NCI-H2171 (cell line): ENCODE measurements at regions not wholly inside any gene's neighbourhood (a gene's known extent, or its start where the extent isn't known, plus 50 kb on each side); places are given as distances from the start of the nearest gene placed in this dataset.

ENCODE experiments used
- DNase-seq: peaks from one replicate; lab custom pipeline; 2025; lab: John Stamatoyannopoulos, UW

GRCh38 chr5:56545016-56545415 lies 270.3 kb upstream of the MAP3K1 start:
- DNase-seq, result no peak

DNA sequence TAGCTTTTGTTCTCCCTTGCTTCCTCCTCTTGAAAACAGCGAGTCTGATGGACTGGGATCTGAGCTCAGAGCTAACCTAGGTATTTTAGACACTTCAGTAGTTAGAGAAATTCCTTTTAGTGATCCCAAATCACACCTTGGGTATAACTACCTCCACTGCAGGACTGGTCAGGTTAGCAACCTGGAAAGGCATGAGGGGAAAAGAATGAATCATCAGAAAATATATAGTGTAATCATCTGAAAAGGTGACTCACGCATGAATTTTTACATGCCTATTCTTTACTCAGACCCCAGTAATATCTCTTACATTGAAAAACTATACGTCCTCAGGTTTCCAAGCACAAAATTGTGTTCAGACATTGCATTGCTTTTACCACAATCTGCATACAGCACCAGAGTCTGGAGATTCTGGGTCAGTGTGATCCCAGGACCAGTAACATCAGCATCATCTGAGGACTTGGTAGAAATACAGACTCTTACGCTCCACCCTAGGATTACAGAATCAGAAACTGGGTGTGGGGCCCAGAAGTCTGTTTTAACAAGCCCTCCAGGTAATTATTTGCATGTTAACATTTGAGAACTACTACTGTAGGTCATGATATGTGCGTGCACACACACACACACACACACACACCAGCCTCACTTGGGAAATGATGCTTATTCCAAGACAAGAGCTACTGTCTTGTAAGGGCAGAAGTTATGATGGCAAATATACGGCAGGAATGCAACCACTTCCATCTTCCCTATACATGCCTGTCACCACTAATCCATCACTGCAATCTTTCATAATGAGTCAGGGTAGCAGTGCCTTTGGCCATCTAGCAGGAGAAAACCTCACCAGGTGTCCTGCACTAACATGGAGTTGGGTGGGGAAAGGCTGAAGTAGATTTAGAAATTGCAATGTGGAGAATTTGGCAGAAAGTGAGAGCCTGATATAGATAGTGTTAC lies 271.6 kb upstream of the MAP3K1 start:
- DNase-seq, result no peak

GRCh38 chr5:56540266-56540665 lies 275.1 kb upstream of the MAP3K1 start:
- DNase-seq, result no peak

- DNase-seq, result no peak
These were observed 276.8 kb upstream of the MAP3K1 start for GRCh38 chr5:56538580-56538979.

GRCh38 chr5:56535347-56535746 lies 280.0 kb upstream of the MAP3K1 start:
- no peak for DNase-seq

DNA sequence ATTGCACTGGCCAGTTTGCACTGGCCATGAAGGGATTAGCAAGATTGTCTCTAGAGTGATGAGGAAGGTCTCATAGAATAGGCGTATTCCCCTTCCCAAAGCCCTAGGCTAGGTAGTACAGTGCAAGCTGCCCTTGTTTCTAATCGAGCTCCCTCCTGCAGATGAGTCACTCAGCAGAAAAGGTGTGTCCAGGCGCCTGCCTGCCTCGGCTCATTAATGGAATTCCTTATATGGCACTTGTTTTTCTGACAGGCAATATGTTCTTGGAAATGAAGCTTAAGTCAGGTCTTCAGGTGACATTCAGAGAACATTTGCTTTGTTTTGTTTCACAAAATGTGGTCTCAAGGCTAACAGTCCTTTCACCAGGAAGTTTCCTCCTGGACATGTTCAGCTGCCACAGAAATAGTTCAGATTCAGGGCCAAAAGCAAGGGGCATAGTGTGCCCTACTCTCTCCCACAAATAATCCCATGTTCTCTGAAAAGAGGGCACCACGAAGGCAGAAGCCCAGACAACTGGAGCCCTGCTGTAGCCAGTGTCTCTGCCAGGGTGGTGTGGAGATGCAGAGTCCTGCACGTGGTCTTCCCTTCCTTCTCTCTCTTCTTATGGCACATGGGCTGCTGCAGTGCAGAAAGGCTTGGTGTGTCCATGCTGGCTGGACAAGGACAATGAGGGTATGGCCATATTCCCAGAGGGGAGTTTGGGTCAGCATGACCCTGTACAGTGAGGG lies 281.1 kb upstream of the MAP3K1 start:
- peak; percentile 7 for DNase-seq

- no peak for DNase-seq
These were observed 282.9 kb upstream of the MAP3K1 start for GRCh38 chr5:56532466-56532865.

- no peak for DNase-seq
These were observed 284.7 kb upstream of the MAP3K1 start for GRCh38 chr5:56530626-56531138.

GRCh38 chr5:56529666-56530430 lies 285.5 kb upstream of the MAP3K1 start:
- no peak for DNase-seq

DNA sequence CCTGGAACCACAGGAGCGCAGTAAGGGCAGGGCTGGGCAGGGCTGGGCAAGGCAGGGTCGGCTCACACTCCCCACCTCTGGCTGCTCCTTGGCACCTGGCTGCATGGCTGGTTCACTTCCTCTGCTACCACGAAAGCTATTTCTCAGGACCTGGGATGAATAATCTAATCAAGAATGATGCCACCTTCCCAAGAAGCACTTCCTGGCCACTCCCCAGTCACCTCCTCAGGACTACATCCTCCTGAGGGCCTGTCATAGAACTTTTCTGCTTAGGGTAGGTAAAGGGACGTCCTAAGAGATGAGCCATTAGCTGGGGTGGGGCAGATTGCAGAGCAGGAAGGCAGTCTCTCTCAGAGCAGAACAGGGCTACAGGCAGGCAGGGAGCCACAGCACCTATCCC lies 288.2 kb upstream of the MAP3K1 start:
- DNase-seq, result no peak

DNA sequence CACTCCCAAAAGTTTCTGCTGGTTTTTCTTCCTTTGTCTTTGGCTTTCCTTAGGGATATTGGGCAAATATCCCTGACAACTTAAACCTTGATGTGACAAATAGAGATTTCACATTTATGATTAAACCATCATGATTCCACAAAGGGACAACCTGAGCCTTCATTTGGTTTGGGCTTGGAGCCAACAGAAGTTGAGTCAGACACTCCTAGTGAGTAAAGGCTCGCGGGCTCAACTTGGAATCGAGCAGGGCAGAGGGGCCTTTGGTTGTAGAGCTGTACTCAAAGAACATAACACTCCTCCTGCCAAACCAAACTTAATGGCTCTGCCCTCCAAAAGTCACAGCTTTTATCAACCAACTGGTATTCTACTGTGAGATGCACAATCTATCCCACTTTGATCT lies 290.2 kb upstream of the MAP3K1 start:
- DNase-seq, result no peak

GRCh38 chr5:56523790-56524575 lies 290.9 kb upstream of the ANKRD55 start:
- no peak for DNase-seq

- no peak for DNase-seq
These were observed 289.8 kb upstream of the ANKRD55 start for GRCh38 chr5:56522960-56523359.

DNA sequence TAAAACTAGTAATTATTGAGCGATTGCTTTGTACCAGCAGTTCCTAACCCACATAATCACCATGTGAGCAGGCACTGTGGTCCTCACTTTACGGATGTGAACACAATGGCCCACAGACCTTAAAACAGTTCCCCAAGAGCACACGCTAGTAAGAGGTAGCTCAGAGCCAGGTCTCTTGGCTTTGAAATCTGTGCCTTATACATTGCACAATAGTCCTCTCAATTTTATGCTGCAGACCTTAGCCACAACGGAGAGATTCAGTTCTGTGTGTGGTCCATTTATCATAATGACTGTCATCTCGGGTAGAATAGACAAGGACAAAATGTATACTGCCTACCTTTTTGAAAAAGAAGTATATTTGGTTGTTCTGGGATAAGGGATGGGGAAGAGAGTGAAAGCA lies 289.0 kb upstream of the ANKRD55 start:
- DNase-seq, result no peak

DNA sequence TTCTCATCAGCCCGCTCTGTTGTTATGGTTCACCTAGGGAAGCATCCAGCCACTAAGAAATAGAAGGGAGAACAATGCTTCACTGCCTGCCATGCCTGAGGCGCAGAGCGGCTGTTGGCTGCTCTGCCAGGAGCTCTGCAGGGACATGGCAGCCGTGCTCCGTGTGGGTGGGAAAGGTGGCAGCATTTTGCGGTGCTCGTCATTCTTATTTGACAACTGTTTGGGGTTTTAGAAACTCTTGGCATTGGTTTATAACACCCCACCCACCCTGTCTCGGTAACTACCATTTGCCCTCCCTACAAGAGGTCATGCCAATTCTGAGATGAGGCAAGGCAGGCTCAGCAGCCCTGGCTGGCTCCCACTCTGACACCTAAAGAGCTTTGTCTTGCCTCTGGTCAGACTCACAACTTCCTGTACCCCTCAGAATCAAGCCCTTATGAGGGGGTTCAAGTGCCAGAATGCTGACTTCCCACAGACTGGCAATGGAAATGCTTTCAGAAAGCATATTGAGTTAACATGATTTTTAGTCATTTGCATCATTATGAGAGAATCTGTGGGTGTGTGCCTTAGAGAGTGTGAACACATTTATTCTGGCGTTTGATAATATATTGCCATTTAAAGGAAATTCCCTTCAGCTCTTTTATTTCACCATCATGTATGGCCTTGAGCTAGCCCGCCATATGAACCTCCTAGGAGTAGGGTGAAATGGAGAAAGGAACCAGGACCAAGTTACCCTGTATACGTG lies 288.0 kb upstream of the ANKRD55 start:
- DNase-seq, result no peak

- no peak for DNase-seq
These were observed 285.7 kb upstream of the ANKRD55 start for GRCh38 chr5:56518820-56519219.

DNA sequence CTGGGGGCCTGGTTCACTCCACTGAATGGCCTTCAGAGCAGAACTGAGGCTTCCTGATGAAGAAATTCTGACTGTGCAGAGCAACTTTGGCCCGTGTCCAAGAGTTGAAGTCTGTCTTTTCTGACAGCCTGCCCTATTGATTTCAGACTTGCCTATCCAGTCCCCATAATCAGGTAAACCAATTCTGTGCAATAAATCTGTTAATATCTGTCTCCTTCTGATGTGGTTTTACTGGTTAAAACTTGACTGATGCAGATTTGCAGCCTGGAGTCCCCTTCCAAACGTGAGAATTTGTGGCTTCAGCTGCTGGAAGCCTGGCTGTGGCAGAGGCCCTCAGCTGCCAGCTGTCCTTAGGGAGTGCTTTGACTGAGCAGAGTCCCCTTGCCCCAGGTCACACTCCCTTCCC lies 283.9 kb upstream of the ANKRD55 start:
- no peak for DNase-seq

DNA sequence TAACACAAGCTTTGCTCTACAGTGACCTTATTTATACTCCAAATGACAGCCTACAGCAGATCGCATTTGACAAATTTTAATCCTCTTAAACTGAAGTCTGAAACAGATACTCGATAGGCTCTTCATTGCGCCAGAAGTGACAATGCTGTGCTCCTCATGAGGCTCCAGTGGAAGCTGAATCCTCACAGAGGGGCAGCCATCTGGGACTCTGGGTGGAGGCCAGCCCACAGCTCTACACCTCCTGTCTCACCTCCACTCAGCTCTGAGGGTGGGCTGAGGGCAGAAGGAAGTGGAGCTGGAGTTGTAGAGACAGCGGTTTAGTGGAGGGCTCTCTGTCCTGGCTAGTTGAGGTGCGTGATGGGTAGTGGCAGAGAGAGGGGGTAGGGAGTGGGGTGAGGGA lies 283.3 kb upstream of the ANKRD55 start:
- DNase-seq, result peak; percentile 57

DNA sequence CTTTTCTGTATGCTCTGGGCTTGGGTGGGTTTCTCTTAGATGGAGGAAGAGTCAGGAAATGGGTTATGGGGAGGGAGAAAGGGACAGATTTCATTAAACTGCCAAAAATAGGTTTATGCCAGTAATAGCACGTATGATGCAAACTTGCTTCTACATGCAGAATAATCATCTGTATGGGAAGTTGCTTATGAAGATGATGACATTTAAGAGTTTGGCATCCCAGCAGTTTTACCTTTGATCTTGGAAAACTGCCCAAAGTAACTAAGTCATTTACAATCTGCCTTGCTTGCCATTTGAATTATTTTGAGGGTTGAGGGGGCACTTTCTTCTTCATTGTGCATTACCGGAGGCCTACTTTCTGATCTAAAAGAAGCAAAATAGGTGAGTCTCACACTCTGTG lies 282.9 kb upstream of the ANKRD55 start:
- no peak for DNase-seq

- DNase-seq, result no peak
These were observed 281.9 kb upstream of the ANKRD55 start for GRCh38 chr5:56515011-56515410.

- DNase-seq, result no peak
These were observed 281.1 kb upstream of the ANKRD55 start for GRCh38 chr5:56514245-56514644.
